ENCODE measurements at regions not wholly inside any gene's neighbourhood (a gene's known extent, or its start where the extent isn't known, plus 50 kb on each side); places are given as distances from the start of the nearest gene placed in this dataset.

GRCh38 chr1:218735436-218736032, 390.4 kb downstream of the TGFB2 start:
- H3K4me1 ChIP-seq (replicated peaks in 1 of 2): no peaks in the 10 kb centered on the region
- no peak for ATAC-seq (replicated peaks in 6 of 8)
- no peak overlapping the region for H3K4me3 ChIP-seq
- H3K27ac ChIP-seq: no peak overlapping the region
- in situ Hi-C loops (cut with MboI; ENCODE audit: low pct_unique_long_range_greater_than_20kb in 2 of 9, low sequenced_read_pairs in 9 of 9, unreplicated experiment in 9 of 9): no loop called here

DNA sequence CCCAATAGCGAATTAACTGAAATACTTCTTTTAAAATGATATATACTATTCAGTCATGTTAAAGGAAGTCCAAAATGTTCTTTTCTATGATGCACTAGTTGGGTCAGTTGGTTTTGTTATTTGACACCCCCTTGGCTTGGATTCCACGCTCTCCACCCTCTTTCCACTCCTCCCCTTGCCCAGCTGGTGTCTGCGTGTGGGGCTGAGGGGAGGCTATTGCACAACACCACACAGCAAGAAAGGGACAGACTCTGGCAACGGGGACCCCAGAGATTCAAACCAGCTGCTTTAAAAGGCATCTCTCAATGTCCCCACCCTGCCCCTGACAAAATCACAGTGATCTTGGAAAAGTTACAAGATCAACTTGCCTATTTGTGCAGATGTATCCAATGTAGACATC, 394.3 kb downstream of the TGFB2 start:
- Histone ChIP-seq H3K4me1 (replicated peaks in 1 of 2) (no peaks in the 10 kb centered on the region), H3K4me3 (no peak overlapping the region), H3K27ac (no peak overlapping the region)
- WGBS, 10 experiments: 0 to 100% (median 78%) methylated on average over 1 to 4 of the region's 4 CpGs; no CpG with 5 or more reads in 1 of the 10 experiments
- ATAC-seq (replicated peaks in 6 of 8): peak in 2 of 8 experiments; percentile 84 to 88
- in situ Hi-C loops (cut with MboI; ENCODE audit: low pct_unique_long_range_greater_than_20kb in 2 of 9, low sequenced_read_pairs in 9 of 9, unreplicated experiment in 9 of 9): no loop called here

DNA sequence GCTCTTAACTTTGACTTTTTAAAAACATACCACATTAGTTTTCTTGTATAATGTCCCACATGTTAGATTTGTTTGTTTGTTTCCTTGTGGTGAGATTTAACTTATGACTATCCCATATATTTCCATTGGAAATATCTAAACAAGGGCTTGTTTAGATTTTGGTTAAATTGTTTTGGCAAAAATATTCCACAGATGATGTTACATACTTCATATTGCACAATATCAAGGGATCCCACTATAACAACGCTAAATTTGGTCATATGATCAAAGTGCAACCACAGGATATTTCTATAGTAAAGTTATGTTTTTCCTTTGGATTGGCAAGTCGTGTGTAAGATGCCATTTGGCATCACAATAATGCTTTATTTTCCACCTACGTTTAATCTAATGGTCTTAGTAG, 396.7 kb downstream of the TGFB2 start:
- no peak overlapping the region for H3K4me3 ChIP-seq
- WGBS, 10 experiments: 18 to 92% (median 70%) methylated on average over 2 to 3 of the region's 3 CpGs
- in situ Hi-C loops (cut with MboI; ENCODE audit: low pct_unique_long_range_greater_than_20kb in 2 of 9, low sequenced_read_pairs in 9 of 9, unreplicated experiment in 9 of 9): no loop called here
- no peak overlapping the region for H3K27ac ChIP-seq
- H3K4me1 ChIP-seq (replicated peaks in 1 of 2): no peaks in the 10 kb centered on the region
- ATAC-seq (replicated peaks in 6 of 8): no peak

DNA sequence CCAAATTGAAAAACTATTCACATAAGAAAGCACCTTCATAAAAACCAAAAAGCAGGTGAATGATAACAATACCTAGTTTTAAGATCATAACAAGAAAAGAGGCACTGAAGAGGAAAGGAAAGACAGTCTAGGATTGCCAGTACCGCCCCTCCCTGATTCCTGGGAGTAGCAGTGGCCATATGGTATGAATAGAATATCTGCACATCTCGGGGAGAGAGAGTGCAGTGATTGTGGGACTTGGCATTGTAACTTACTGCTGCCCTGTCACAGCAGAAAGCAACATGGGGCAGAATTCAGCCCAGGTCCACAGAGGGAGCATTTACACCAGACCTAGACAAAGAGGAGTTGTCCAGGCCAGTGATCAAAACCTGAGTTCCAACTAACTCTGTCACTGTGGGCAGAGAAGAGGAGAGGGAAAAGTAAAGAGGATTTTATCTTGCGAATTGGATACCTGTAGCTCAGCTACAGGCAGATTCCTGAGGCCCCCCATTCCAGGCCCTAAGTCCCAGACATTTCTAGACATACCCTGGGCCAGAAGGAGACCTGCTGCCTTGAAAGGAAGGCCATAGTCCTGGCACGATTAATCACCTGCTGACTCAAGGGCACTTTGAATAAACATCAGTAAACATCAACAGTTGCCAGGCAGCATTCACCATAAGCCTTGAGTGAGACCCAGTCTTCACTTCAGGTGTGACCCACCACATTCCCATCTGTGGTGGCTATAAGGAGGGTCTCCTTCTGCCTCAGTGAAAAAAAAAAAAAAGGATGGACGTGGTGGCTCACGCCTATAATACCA, 397.5 kb downstream of the TGFB2 start:
- in situ Hi-C loops (cut with MboI; ENCODE audit: low pct_unique_long_range_greater_than_20kb in 2 of 9, low sequenced_read_pairs in 9 of 9, unreplicated experiment in 9 of 9): no loop called here
- no peaks in the 10 kb centered on the region for H3K4me1 ChIP-seq (replicated peaks in 1 of 2)
- ATAC-seq (replicated peaks in 6 of 8): peak in 2 of 8 experiments; percentile 68 to 79
- 8 to 100% (median 87%) methylated on average over 1 to 6 of the region's 6 CpGs for WGBS, 10 experiments
- no peak overlapping the region for H3K4me3 ChIP-seq
- no peak overlapping the region for H3K27ac ChIP-seq

DNA sequence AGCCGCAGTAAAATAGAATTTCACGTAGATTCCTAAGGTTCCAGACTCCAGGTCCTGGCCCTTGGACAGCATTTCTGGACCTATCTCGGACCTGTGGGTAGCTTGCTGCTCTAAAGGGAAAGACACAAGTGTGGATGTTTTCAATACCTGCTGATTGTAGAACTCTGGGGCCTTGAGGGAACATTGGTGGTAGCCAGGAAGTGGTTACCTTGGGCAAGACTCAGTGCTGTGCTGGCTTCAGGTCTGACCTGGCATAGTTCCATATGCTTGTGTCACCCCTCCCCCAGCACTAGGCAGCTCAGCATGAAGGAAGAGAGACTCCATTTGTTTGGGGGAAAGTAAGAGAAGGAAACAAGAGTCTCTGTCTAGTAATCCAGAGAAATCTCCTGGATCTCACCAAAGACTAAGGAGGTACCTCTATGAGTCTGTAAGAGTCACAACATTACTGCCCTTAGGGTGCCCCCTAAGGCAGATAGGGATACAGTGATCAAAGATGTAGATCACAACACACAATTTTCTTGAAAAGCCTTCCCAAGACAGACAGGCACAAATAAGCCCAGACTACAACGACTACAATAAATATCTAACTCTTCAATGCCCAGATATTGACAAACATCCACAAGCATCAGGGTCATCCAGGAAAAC, 398.8 kb downstream of the TGFB2 start:
- H3K4me3 ChIP-seq: no peak overlapping the region
- 42 to 100% (median 83%) methylated on average over 1 to 4 of the region's 4 CpGs; no CpG with 5 or more reads in 1 of the 10 experiments for WGBS, 10 experiments
- H3K4me1 ChIP-seq (replicated peaks in 1 of 2): no peaks in the 10 kb centered on the region
- no peak overlapping the region for H3K27ac ChIP-seq
- in situ Hi-C loops (cut with MboI; ENCODE audit: low pct_unique_long_range_greater_than_20kb in 2 of 9, low sequenced_read_pairs in 9 of 9, unreplicated experiment in 9 of 9): no loop called here
- no peak for ATAC-seq (replicated peaks in 6 of 8)

- in situ Hi-C loops (cut with MboI; ENCODE audit: low pct_unique_long_range_greater_than_20kb in 2 of 9, low sequenced_read_pairs in 9 of 9, unreplicated experiment in 9 of 9): no loop called here
- H3K4me1 ChIP-seq (replicated peaks in 1 of 2): no peaks in the 10 kb centered on the region
- 0 to 100% (median 82%) methylated on average over 1 of the region's 1 CpG; no CpG with 5 or more reads in 1 of the 10 experiments for whole genome bisulfite sequencing, 10 experiments
- peak in 1 of 8 experiments; percentile 25 for ATAC-seq (replicated peaks in 6 of 8)
- H3K27ac ChIP-seq: no peak overlapping the region
- H3K4me3 ChIP-seq: no peak overlapping the region
These were observed 402.9 kb downstream of the TGFB2 start for GRCh38 chr1:218748071-218748470.

DNA sequence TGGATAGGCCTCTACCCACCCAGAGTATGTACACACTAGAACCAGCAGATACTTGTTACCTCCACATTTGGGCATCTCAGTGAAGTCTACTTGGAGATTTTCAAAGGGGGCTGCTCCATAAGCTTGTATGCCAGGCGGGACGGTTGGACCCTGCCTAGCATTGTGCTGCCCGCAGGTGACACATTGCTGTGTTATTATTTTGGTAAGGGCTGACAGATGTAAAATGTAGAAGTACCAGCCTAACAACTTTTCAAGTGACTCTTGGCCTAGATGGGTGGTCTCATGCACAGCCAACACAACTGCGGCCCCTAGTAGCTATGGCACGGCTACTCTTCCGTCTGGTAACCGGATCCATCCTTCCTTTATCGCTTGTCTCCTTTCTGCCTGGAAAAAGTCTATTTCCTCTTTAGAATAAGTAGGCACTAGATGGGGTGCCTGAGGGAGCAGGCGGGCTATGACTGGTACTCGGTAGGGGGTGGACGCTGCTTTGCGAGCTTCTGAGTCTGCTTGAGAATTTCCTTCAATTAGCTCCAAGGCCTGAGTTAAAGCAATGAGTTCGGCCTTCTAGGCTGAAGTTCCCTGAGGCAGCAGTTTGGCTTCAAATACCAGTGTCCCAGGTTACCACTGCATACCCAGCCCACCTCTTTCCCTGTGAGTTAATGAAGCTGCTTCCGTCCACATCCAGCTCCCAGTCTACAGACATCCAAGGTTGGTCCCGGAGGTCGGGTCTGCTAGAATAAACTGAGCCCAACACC, 405.3 kb downstream of the TGFB2 start:
- no peaks in the 10 kb centered on the region for H3K4me1 ChIP-seq (replicated peaks in 1 of 2)
- ATAC-seq (replicated peaks in 6 of 8): no peak
- 66 to 100% (median 89%) methylated on average over 2 to 15 of the region's 16 CpGs; no CpG with 5 or more reads in 2 of the 10 experiments for WGBS, 10 experiments
- in situ Hi-C loops (cut with MboI; ENCODE audit: low pct_unique_long_range_greater_than_20kb in 2 of 9, low sequenced_read_pairs in 9 of 9, unreplicated experiment in 9 of 9): no loop called here
- H3K4me3 ChIP-seq: no peak overlapping the region
- H3K27ac ChIP-seq: no peak overlapping the region

DNA sequence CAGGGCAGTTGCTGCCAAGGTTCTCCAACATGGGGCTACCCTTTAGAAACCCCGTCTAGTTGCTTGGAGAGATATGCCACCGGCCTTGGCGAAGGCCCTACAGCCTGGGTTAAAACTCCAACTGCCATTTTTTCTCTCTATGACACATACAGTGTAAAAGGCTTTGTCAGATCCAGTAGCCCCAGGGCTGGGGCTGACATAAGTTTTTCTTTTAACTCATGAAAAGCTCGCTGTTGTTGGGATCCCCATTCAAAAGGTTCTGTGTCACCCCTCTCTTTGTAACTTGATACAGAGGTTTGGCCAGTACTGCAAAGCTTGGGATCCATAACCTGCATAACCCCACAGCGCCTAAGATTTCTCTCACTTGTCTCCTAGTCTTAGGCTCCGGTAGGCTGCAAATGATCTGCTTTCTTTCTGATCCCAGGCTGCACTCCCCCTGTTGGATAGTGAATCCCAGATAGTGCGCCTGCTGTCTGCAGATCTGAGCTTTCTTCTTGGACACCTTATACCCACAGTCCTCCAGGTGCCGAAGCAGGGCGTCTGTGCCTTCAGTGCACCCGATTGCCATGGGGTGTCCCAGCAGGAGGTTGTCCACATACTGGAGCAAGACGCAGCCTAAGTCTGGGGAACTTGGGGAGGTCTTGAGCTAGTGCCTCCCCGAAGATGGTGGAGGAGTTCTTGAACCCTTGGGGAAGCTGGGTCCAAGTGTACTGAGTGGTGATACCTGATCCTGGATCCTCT, 406.2 kb downstream of the TGFB2 start:
- no peak overlapping the region for H3K4me3 ChIP-seq
- 40 to 100% (median 86%) methylated on average over 1 to 8 of the region's 12 CpGs; no CpG with 5 or more reads in 3 of the 10 experiments for WGBS, 10 experiments
- no peak overlapping the region for H3K27ac ChIP-seq
- in situ Hi-C loops (cut with MboI; ENCODE audit: low pct_unique_long_range_greater_than_20kb in 2 of 9, low sequenced_read_pairs in 9 of 9, unreplicated experiment in 9 of 9): no loop called here
- ATAC-seq (replicated peaks in 6 of 8): no peak
- H3K4me1 ChIP-seq (replicated peaks in 1 of 2): no peaks in the 10 kb centered on the region

DNA sequence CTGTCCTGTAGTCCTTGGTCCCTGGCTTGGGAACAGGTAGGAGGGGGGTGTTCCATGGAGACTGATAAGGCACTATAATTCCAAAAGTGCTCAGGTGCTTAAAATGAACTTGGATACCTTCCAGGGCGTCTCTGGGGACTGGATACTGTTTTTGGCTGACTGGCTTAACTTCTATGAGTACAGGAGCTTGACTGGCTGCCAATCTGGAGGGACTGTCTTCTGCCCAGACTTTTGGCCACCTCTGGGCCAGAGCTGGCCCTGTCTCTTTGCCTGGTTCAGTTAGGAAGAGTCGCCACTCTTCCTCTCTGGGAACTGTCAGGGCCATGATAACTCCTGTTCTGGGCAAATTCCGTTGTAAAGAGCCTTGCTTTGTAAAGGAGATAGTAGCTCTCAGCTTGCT, 407.0 kb downstream of the TGFB2 start:
- ATAC-seq (replicated peaks in 6 of 8): no peak
- in situ Hi-C loops (cut with MboI; ENCODE audit: low pct_unique_long_range_greater_than_20kb in 2 of 9, low sequenced_read_pairs in 9 of 9, unreplicated experiment in 9 of 9): no loop called here
- H3K4me1 ChIP-seq (replicated peaks in 1 of 2): no peaks in the 10 kb centered on the region
- H3K4me3 ChIP-seq: no peak overlapping the region
- no peak overlapping the region for H3K27ac ChIP-seq
- WGBS, 10 experiments: 19 to 100% (median 69%) methylated on average over 1 to 3 of the region's 3 CpGs; no CpG with 5 or more reads in 2 of the 10 experiments

- in situ Hi-C loops (cut with MboI; ENCODE audit: low pct_unique_long_range_greater_than_20kb in 2 of 9, low sequenced_read_pairs in 9 of 9, unreplicated experiment in 9 of 9): no loop called here
- Histone ChIP-seq H3K4me3 (no peak overlapping the region), H3K4me1 (replicated peaks in 1 of 2) (no peaks in the 10 kb centered on the region), H3K27ac (no peak overlapping the region)
- 28 to 85% (median 75%) methylated on average over 2 to 9 of the region's 9 CpGs for WGBS, 10 experiments
- ATAC-seq (replicated peaks in 6 of 8): no peak
These were observed 409.3 kb downstream of the TGFB2 start for GRCh38 chr1:218754477-218754876.

DNA sequence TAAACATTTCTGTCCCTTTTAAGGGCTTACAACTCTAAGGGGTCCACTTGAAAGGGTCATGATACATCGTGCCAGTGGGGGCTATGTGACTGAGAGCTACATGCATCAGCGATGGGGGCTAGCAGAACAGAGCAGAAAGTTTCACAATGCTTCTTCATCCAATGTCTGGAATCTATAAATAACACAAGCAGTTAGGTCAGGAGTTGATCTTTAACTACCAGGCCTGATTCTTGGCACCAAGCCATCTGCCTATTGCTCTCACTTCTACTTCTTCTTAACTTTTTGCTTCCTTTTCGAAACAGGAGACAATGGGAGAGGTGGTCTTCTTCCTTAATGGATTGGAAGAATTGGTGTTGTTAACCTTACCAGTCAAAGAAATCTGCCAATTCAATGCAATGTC, 410.0 kb downstream of the TGFB2 start:
- no peaks in the 10 kb centered on the region for H3K4me1 ChIP-seq (replicated peaks in 1 of 2)
- ATAC-seq (replicated peaks in 6 of 8): no peak
- in situ Hi-C loops (cut with MboI; ENCODE audit: low pct_unique_long_range_greater_than_20kb in 2 of 9, low sequenced_read_pairs in 9 of 9, unreplicated experiment in 9 of 9): no loop called here
- no peak overlapping the region for H3K27ac ChIP-seq
- H3K4me3 ChIP-seq: no peak overlapping the region
- 17 to 100% (median 91%) methylated on average over 1 to 3 of the region's 3 CpGs; no CpG with 5 or more reads in 4 of the 10 experiments for WGBS, 10 experiments

GRCh38 chr1:218759795-218760194, 413.9 kb upstream of the LYPLAL1 start:
- H3K27ac ChIP-seq: no peak overlapping the region
- in situ Hi-C loops (cut with MboI; ENCODE audit: low pct_unique_long_range_greater_than_20kb in 2 of 9, low sequenced_read_pairs in 9 of 9, unreplicated experiment in 9 of 9): no loop called here
- ATAC-seq (replicated peaks in 6 of 8): no peak
- H3K4me1 ChIP-seq (replicated peaks in 1 of 2): no peaks in the 10 kb centered on the region
- 0 to 100% (median 79%) methylated on average over 1 to 3 of the region's 3 CpGs; no CpG with 5 or more reads in 2 of the 10 experiments for WGBS, 10 experiments
- H3K4me3 ChIP-seq: no peak overlapping the region

Data from motor neuron (in vitro differentiated cells).